ENCODE measurements at regions not wholly inside any gene's neighbourhood (a gene's known extent, or its start where the extent isn't known, plus 50 kb on each side); places are given as distances from the start of the nearest gene placed in this dataset.

DNA sequence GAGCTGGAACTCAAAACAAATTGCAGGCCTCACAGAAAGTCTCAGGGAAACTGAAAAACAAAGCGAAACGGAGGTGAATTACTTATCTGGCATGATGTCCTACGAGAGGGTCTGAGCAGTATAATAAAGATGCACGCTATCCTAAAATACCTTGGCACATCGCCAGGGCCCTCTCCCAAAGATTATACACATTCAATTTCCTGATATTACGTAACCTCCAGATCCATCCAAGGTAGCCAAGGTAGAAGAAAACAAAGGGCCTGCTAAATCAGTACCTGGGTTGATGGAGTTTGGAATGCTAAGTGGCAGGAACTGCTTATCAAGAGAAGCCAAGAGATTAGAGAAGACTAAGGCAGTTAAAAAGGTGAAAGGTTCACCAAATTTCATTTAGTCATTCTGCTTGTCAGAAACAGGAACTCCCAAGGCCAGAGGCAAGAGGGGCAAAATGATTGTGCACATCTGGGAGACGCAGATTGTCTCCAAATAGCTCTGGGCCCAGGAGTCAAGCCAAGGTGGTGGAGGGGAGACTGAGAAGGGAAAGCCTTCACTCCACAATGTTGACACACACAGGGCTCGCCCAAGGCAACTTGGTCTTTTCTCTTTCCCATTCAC is 236.8 kb upstream of the ATP5MC3 start:
- Histone ChIP-seq H2BK20ac (ENCODE audit: low read length) (no peak overlapping the region), H3K23ac (ENCODE audit: insufficient read length) (no peak overlapping the region), H3K4me3 (ENCODE audit: extremely low read depth in 1 of 4, insufficient read depth in 2 of 4, low read depth in 3 of 4, low read length in 4 of 4) (no peak overlapping the region), H3K36me3 (ENCODE audit: control insufficient read depth in 2 of 4, insufficient read depth in 4 of 4, low read length in 3 of 4) (no peaks in the 10 kb centered on the region), H4K8ac (ENCODE audit: extremely low read depth, insufficient read depth, low read length) (no peak overlapping the region), H3K27ac (ENCODE audit: low read depth, low read length) (no peak overlapping the region), H3K9ac (replicated peaks in 1 of 4; ENCODE audit: extremely low read depth in 1 of 4, low read depth in 3 of 4, low read length in 3 of 4) (no peak overlapping the region), H3K4ac (replicated peaks; ENCODE audit: insufficient read length, low read depth, low read length) (no peak overlapping the region), H3K27me3 (replicated peaks in 1 of 4; ENCODE audit: control insufficient read depth in 3 of 4, extremely low read depth in 1 of 4, insufficient read depth in 3 of 4, low read length in 3 of 4) (no peaks in the 10 kb centered on the region), H4K5ac (ENCODE audit: insufficient read length, low read depth, low read length) (no peak overlapping the region), H3K56ac (replicated peaks; ENCODE audit: insufficient read length, low read depth, low read length) (no peak overlapping the region), H2BK120ac (replicated peaks; ENCODE audit: low read depth, low read length) (no peak overlapping the region), H3K14ac (ENCODE audit: insufficient read length) (no peak overlapping the region), H3K4me2 (ENCODE audit: insufficient read depth in 1 of 2, low read depth in 2 of 2, low read length in 2 of 2) (no peak overlapping the region), H2BK12ac (ENCODE audit: low read depth, low read length) (no peak overlapping the region), H4K20me1 (replicated peaks in 1 of 2; ENCODE audit: control insufficient read depth in 1 of 2, insufficient read depth in 2 of 2, low read length in 2 of 2) (no peaks in the 10 kb centered on the region), H2AK5ac (ENCODE audit: low read depth, low read length) (no peak overlapping the region), H2AFZ (ENCODE audit: low read length) (no peak overlapping the region), H2BK15ac (ENCODE audit: low read length) (no peak overlapping the region), H3K79me2 (ENCODE audit: control insufficient read depth in 1 of 2, insufficient read depth in 2 of 2, low read length in 2 of 2) (no peaks in the 10 kb centered on the region), H4K91ac (replicated peaks; ENCODE audit: insufficient read length, low read length) (no peak overlapping the region), H2BK5ac (ENCODE audit: low read depth, low read length) (no peak overlapping the region), H3K4me1 (replicated peaks in 1 of 4; ENCODE audit: control insufficient read depth in 3 of 4, insufficient read depth in 4 of 4, low read length in 3 of 4) (no peaks in the 10 kb centered on the region), H3K79me1 (ENCODE audit: low read depth, low read length) (no peaks in the 10 kb centered on the region), H3K23me2 (ENCODE audit: low read depth, low read length) (no peaks in the 10 kb centered on the region), H3K9me3 (ENCODE audit: insufficient read depth in 2 of 2, low read depth in 1 of 2, low read length in 1 of 2) (no peaks in the 10 kb centered on the region), H3K18ac (ENCODE audit: extremely low read depth, low read length) (no peak overlapping the region)
- 87% methylated on average over 8 of the region's 8 CpGs; no CpG with 5 or more reads in 1 of the 2 experiments for WGBS, 2 experiments (ENCODE audit: extremely low coverage in 1 of 2, insufficient coverage in 1 of 2, insufficient read length in 1 of 2, insufficient replicate concordance in 2 of 2, low coverage in 1 of 2, low lambda C conversion rate in 2 of 2, missing lambda C conversion rate in 1 of 2)
- FAIRE-seq (no peak), DNase-seq (ENCODE audit: low read depth in 1 of 2, low spot score in 2 of 2) (no peak)
- CTCF ChIA-PET (ENCODE audit: partially characterized antibody), result interaction anchor here (1.0 kb wide), 1 partner anchor 204 kb away, joined by 3 read pairs; no protein-coding TSS in a partner anchor
- POLR2A ChIA-PET (ENCODE audit: partially characterized antibody), result no interaction called here
- TF ChIP-seq BCL11A (IDR thresholded peaks at IDR 0.05; ENCODE audit: low read depth in 2 of 2, low read length in 2 of 2), result no peak
- TF ChIP-seq SAP30 (IDR thresholded peaks at IDR 0.05; ENCODE audit: insufficient read depth, insufficient replicate concordance, low read length), result no peak
- no peak for TF ChIP-seq YY1 (IDR thresholded peaks at IDR 0.05; ENCODE audit: low read depth, low read length)
- TF ChIP-seq EZH2 (IDR thresholded peaks at IDR 0.05; ENCODE audit: low read depth, low read length, severe bottlenecking), result no peak
- no peak for TF ChIP-seq USF2 (IDR thresholded peaks at IDR 0.05; ENCODE audit: low read length)
- no peak for TF ChIP-seq MAFK (IDR thresholded peaks at IDR 0.05; ENCODE audit: low read depth, low read length)
- no peak for TF ChIP-seq CBX8 (IDR thresholded peaks at IDR 0.05; ENCODE audit: borderline replicate concordance, low read depth, low read length)
- TF ChIP-seq TEAD4 (IDR thresholded peaks at IDR 0.05; ENCODE audit: low read depth, low read length), result no peak
- no peak for TF ChIP-seq RAD21 (IDR thresholded peaks at IDR 0.05 in 1 of 2, conservative IDR thresholded peaks at IDR 0.05 in 1 of 2; ENCODE audit: low read depth in 2 of 2, low read length in 2 of 2)
- TF ChIP-seq ZNF274 (IDR thresholded peaks at IDR 0.05; ENCODE audit: borderline replicate concordance, extremely low read depth, low read length), result no peak
- no peak for TF ChIP-seq TAF1 (IDR thresholded peaks at IDR 0.05; ENCODE audit: low read depth, low read length)
- no peak for TF ChIP-seq PHF8 (conservative IDR thresholded peaks at IDR 0.05; ENCODE audit: low read depth, low read length)

All from H1 (cell line).